ENCODE measurements at regions not wholly inside any gene's neighbourhood (a gene's known extent, or its start where the extent isn't known, plus 50 kb on each side); places are given as distances from the start of the nearest gene placed in this dataset.

- TF ChIP-seq CTCF (IDR thresholded peaks at IDR 0.05; ENCODE audit: extremely low read depth in 1 of 2, insufficient read depth in 1 of 2, low read depth in 1 of 2, low read length in 2 of 2): no peak
- TF ChIP-seq POLR2A (IDR thresholded peaks at IDR 0.05; ENCODE audit: low read depth, low read length): no peak
- TF ChIP-seq POLR2AphosphoS5 (IDR thresholded peaks at IDR 0.05; ENCODE audit: insufficient read depth, low read depth, low read length): no peak
- no peak for TF ChIP-seq JUN (IDR thresholded peaks at IDR 0.05; ENCODE audit: borderline replicate concordance, insufficient read depth, insufficient read length, low read depth)
- no peak for TF ChIP-seq EZH2 (IDR thresholded peaks at IDR 0.05; ENCODE audit: borderline replicate concordance, low read depth, low read length, severe bottlenecking)
- TF ChIP-seq MAX (IDR thresholded peaks at IDR 0.05; ENCODE audit: insufficient read depth, insufficient read length): no peak
- no peak for TF ChIP-seq GATA2 (IDR thresholded peaks at IDR 0.05; ENCODE audit: insufficient read depth, insufficient read length, low read depth, low read length)
These were observed 392.4 kb upstream of the PROK2 start for GRCh38 chr3:72177075-72178050.

Measured in endothelial cell of umbilical vein (primary cell).